Thoracic aorta (tissue), 2 donors: ENCODE measurements at regions not wholly inside any gene's neighbourhood (a gene's known extent, or its start where the extent isn't known, plus 50 kb on each side); places are given as distances from the start of the nearest gene placed in this dataset.

ENCODE experiments used
- ATAC-seq: fragments of 150-250 bp; one replicate; pipeline ENCODE4 v1.8.0; 2017; ENCODE audit warnings: low read depth; ENCODE audit not compliant: insufficient number of reproducible peaks, low FRiP score
- DNase-seq: peaks from one replicate; pipeline ENCODE4 v3.0.0-alpha.2; 2020; ENCODE audit warnings: low spot score
- H3K27ac ChIP-seq, 2 donors: fragments of 200-600 bp; sonication (generic); 1 replicate in 1 of 2; 2 replicates in 1 of 2; pipeline ENCODE4 v1.5.1; 2016; ENCODE audit warnings: mild to moderate bottlenecking in 2 of 2, moderate library complexity in 2 of 2
- H3K27me3 ChIP-seq: fragments of 200-600 bp; sonication (generic); replicated peaks from 2 replicates; pipeline ENCODE4 v1.6.0; 2016; ENCODE audit warnings: mild to moderate bottlenecking; ENCODE audit not compliant: insufficient read depth
- H3K36me3 ChIP-seq: fragments of 200-600 bp; sonication (generic); one replicate; pipeline ENCODE4 v1.5.1; 2016
- H3K4me1 ChIP-seq, 2 donors: fragments of 200-600 bp; sonication (generic); 1 replicate in 1 of 2; 2 replicates in 1 of 2; pipeline versions ENCODE4 v1.5.1 to v1.6.0; 2016; ENCODE audit warnings: low read depth in 2 of 2, mild to moderate bottlenecking in 1 of 2; ENCODE audit not compliant: control insufficient read depth in 1 of 2
- H3K4me3 ChIP-seq: fragments of 200-600 bp; sonication (generic); 2 replicates; pipeline ENCODE4 v1.5.1; 2016; ENCODE audit warnings: mild to moderate bottlenecking
- H3K9me3 ChIP-seq: fragments of 200-600 bp; sonication (generic); 2 replicates; pipeline ENCODE4 v1.5.1; 2016
- CTCF ChIP-seq: fragments of 200-600 bp; sonication (generic); IDR thresholded peaks from one replicate; pipeline ENCODE4 v1.5.1; 2019; ENCODE audit warnings: antibody characterized with exemption

GRCh38 chr6:170152989-170153388 lies 137.9 kb downstream of the DLL1 start:
- Histone ChIP-seq H3K36me3 (no peaks in the 10 kb centered on the region), H3K4me3 (no peak overlapping the region), H3K4me1 (peaks cover 0 to 4% of the 10 kb centered on the region in 2 donors), H3K27me3 (no peaks in the 10 kb centered on the region), H3K9me3 (no peaks in the 10 kb centered on the region), H3K27ac (no peak overlapping the region)
- no peak for TF ChIP-seq CTCF
- ATAC-seq (no peak), DNase-seq (no peak)

GRCh38 chr6:170152124-170152926 lies 138.6 kb downstream of the DLL1 start:
- ATAC-seq (peak; percentile 20), DNase-seq (no peak)
- Histone ChIP-seq H3K27me3 (no peaks in the 10 kb centered on the region), H3K36me3 (no peaks in the 10 kb centered on the region), H3K9me3 (no peaks in the 10 kb centered on the region), H3K27ac (no peak overlapping the region), H3K4me3 (peak overlapping the region; percentile 30), H3K4me1 (peaks cover 0 to 11% of the 10 kb centered on the region in 2 donors)
- TF ChIP-seq CTCF = no peak

GRCh38 chr6:170151804-170152123 lies 139.1 kb downstream of the DLL1 start:
- H3K36me3 ChIP-seq = no peaks in the 10 kb centered on the region
- H3K4me1 ChIP-seq = peaks cover 0 to 15% of the 10 kb centered on the region in 2 donors
- H3K27ac ChIP-seq = no peak overlapping the region
- H3K27me3 ChIP-seq = no peaks in the 10 kb centered on the region
- H3K4me3 ChIP-seq = peak overlapping the region; percentile 30
- DNase-seq (no peak), ATAC-seq (no peak)
- no peak for TF ChIP-seq CTCF
- no peaks in the 10 kb centered on the region for H3K9me3 ChIP-seq

- Histone ChIP-seq H3K36me3 (no peaks in the 10 kb centered on the region), H3K4me3 (no peak overlapping the region), H3K27me3 (no peaks in the 10 kb centered on the region), H3K9me3 (no peaks in the 10 kb centered on the region), H3K27ac (no peak overlapping the region), H3K4me1 (peaks cover 0 to 15% of the 10 kb centered on the region in 2 donors)
- ATAC-seq = no peak
- TF ChIP-seq CTCF = no peak
- no peak for DNase-seq
These were observed 139.5 kb downstream of the DLL1 start for GRCh38 chr6:170151321-170151771.

GRCh38 chr6:170150590-170150945 lies 140.3 kb downstream of the DLL1 start:
- H3K27ac ChIP-seq = no peak overlapping the region
- no peak for TF ChIP-seq CTCF
- no peaks in the 10 kb centered on the region for H3K36me3 ChIP-seq
- H3K9me3 ChIP-seq = no peaks in the 10 kb centered on the region
- DNase-seq (no peak), ATAC-seq (no peak)
- H3K4me3 ChIP-seq = no peak overlapping the region
- H3K27me3 ChIP-seq = no peaks in the 10 kb centered on the region
- peaks cover 0 to 15% of the 10 kb centered on the region in 2 donors for H3K4me1 ChIP-seq
